ENCODE measurements at regions not wholly inside any gene's neighbourhood (a gene's known extent, or its start where the extent isn't known, plus 50 kb on each side); places are given as distances from the start of the nearest gene placed in this dataset.

- Histone ChIP-seq H2BK5ac (ENCODE audit: low read depth, low read length, poor library complexity, severe bottlenecking) (no peak overlapping the region), H2BK15ac (ENCODE audit: low read depth, low read length) (no peak overlapping the region), H3K4me2 (ENCODE audit: low read depth, low read length) (no peak overlapping the region), H3K27me3 (ENCODE audit: control insufficient read depth, insufficient read depth, low read length) (peaks cover 13% of the 10 kb centered on the region), H3K56ac (ENCODE audit: extremely low read depth, insufficient read depth, low read length) (no peak overlapping the region), H4K91ac (ENCODE audit: insufficient read depth, low read depth, low read length) (no peak overlapping the region), H3K4me1 (ENCODE audit: control insufficient read depth, insufficient read depth, low read length) (peaks cover 3% of the 10 kb centered on the region), H3K9me1 (ENCODE audit: insufficient read depth, low read length) (no peaks in the 10 kb centered on the region), H3K36me3 (ENCODE audit: control insufficient read depth, insufficient read depth, low read length) (no peaks in the 10 kb centered on the region), H4K20me1 (ENCODE audit: insufficient read depth, low read length) (no peaks in the 10 kb centered on the region), H3K9me3 (ENCODE audit: control insufficient read depth, insufficient read depth, low read length) (peaks cover 4% of the 10 kb centered on the region), H2AK9ac (replicated peaks; ENCODE audit: low read depth, low read length, poor library complexity) (no peak overlapping the region), H4K8ac (ENCODE audit: low read depth in 2 of 2, low read length in 2 of 2) (no peak overlapping the region), H3K27ac (ENCODE audit: insufficient read depth, low read length) (no peak overlapping the region), H3K4me3 (ENCODE audit: insufficient read depth, low read depth, low read length) (no peak overlapping the region), H3K9ac (ENCODE audit: low read depth, low read length) (no peak overlapping the region), H3K79me1 (ENCODE audit: low read depth in 1 of 2, low read length in 2 of 2) (no peaks in the 10 kb centered on the region), H2AFZ (replicated peaks; ENCODE audit: low read length, poor library complexity) (no peak overlapping the region), H2BK120ac (ENCODE audit: low read depth, low read length) (no peak overlapping the region), H2AK5ac (ENCODE audit: low read depth, low read length) (no peak overlapping the region), H2BK20ac (ENCODE audit: low read depth, low read length) (no peak overlapping the region), H3K23ac (ENCODE audit: low read depth, low read length) (no peak overlapping the region), H3K4ac (ENCODE audit: low read depth, low read length) (no peak overlapping the region), H4K5ac (ENCODE audit: low read depth, low read length) (no peak overlapping the region), H3K18ac (ENCODE audit: low read depth, low read length) (no peak overlapping the region), H3K14ac (replicated peaks; ENCODE audit: low read depth, low read length) (no peak overlapping the region)
- DNase-seq (no peak), ATAC-seq (ENCODE audit: low read depth) (no peak)
- dilution Hi-C loops (cut with HindIII; ENCODE audit: low sequenced_read_pairs, unreplicated experiment), result no loop called here
- intact Hi-C loops (cut with micrococcal nuclease), result no loop called here
- in situ Hi-C loops (cut with MboI; ENCODE audit: low sequenced_read_pairs), result no loop called here
- ChIA-PET POLR2A (ENCODE audit: unreplicated experiment) (interaction anchor here (0.7 kb wide), 1 partner anchor 110 kb away, joined by 3 read pairs; no protein-coding TSS in a partner anchor), CTCF (interaction anchor here (0.6 kb wide), 1 partner anchor 10 kb away, joined by 3 read pairs; no protein-coding TSS in a partner anchor)
- 80% methylated on average over 1 of the region's 3 CpGs; no CpG with 5 or more reads in 1 of the 2 experiments for WGBS, 2 experiments (ENCODE audit: extremely low coverage in 2 of 2, insufficient read length in 1 of 2)
- TF ChIP-seq RFX5 (IDR thresholded peaks at IDR 0.05; ENCODE audit: low read depth, low read length) (no peak), BHLHE40 (IDR thresholded peaks at IDR 0.05; ENCODE audit: low read depth, low read length) (no peak), RAD21 (IDR thresholded peaks at IDR 0.05; ENCODE audit: low read length) (no peak), MAZ (IDR thresholded peaks at IDR 0.05; ENCODE audit: borderline replicate concordance, low read depth, low read length) (no peak), FOS (IDR thresholded peaks at IDR 0.05; ENCODE audit: low read depth, low read length) (no peak), NFE2L2 (IDR thresholded peaks at IDR 0.05; ENCODE audit: low read depth, low read length) (no peak)
- no TSS peak for BruUV-seq (replicated peaks)
Measured at GRCh38 chr14:103250874-103251273, 83.2 kb upstream of the EIF5 start.
